B cell (primary cell): ENCODE measurements at regions not wholly inside any gene's neighbourhood (a gene's known extent, or its start where the extent isn't known, plus 50 kb on each side); places are given as distances from the start of the nearest gene placed in this dataset.

Source experiments
- ATAC-seq: fragments of 200-7000 bp; cut with Tn5 transposase; one replicate; pipeline ENCODE4 v1.10.0; 2021; ENCODE audit warnings: low read depth, mild to moderate bottlenecking, moderate number of reproducible peaks, moderate library complexity
- CTCF ChIA-PET: fragments of 350-600 bp; sonication (Branson Sonifier 250); formaldehyde crosslinking; loops from one replicate; lab custom pipeline; 2021; ENCODE audit warnings: antibody characterized with exemption, inconsistent platforms; lab: Charles Lee
- POLR2A ChIA-PET: fragments of 350-600 bp; sonication (Branson Sonifier 250); formaldehyde crosslinking; loops from one replicate; lab custom pipeline; 2021; ENCODE audit warnings: antibody characterized with exemption; lab: Charles Lee
- DNase-seq: peaks from one replicate; pipeline ENCODE4 v3.0.0; 2013
- H2AFZ ChIP-seq: 2 replicates; pipeline ENCODE4 v1.6.1; 2012; ENCODE audit warnings: mild to moderate bottlenecking, low read depth, low read length; ENCODE audit not compliant: insufficient read depth, poor library complexity, severe bottlenecking
- H3K27ac ChIP-seq, 2 donors: 1 replicate in 1 of 2; 2 replicates in 1 of 2; pipeline ENCODE4 v1.5.1; 2012 to 2013; ENCODE audit warnings: low read length in 2 of 2, mild to moderate bottlenecking in 2 of 2, moderate library complexity in 1 of 2
- H3K27me3 ChIP-seq, 4 experiments: fragments of 200-600 bp in 1 of 4; sonication (generic) in 1 of 4; replicated peaks in 1 of 4; 1 replicate in 2 of 4; 2 replicates in 2 of 4; pipeline versions ENCODE4 v1.6.1 to v1.7.0; 2013 to 2016; ENCODE audit warnings: low read length in 3 of 4, mild to moderate bottlenecking in 2 of 4, mixed read lengths in 1 of 4, moderate library complexity in 1 of 4; ENCODE audit not compliant: insufficient read depth in 4 of 4, control insufficient read depth in 3 of 4; ENCODE audit errors: control extremely low read depth in 1 of 4
- H3K36me3 ChIP-seq, 2 experiments: replicated peaks in 1 of 2; 1 replicate in 1 of 2; 2 replicates in 1 of 2; pipeline versions ENCODE4 v1.6.1 to v1.7.1; 2013; ENCODE audit warnings: low read length in 1 of 2; ENCODE audit not compliant: insufficient read depth in 2 of 2, control insufficient read depth in 1 of 2; ENCODE audit errors: control extremely low read depth in 1 of 2, extremely low read depth in 1 of 2
- H3K4me1 ChIP-seq, 2 donors: fragments of 200-600 bp in 1 of 2; sonication (generic) in 1 of 2; 1 replicate in 1 of 2; 2 replicates in 1 of 2; pipeline versions ENCODE4 v1.5.1 to v1.6.1; 2013 to 2017; ENCODE audit warnings: low read length in 2 of 2; ENCODE audit not compliant: control insufficient read depth in 2 of 2, insufficient read depth in 2 of 2
- H3K4me2 ChIP-seq: replicated peaks from 2 replicates; pipeline ENCODE3; 2012; ENCODE audit warnings: mild to moderate bottlenecking, low read depth, low read length; ENCODE audit not compliant: poor library complexity, severe bottlenecking
- H3K4me3 ChIP-seq, 5 experiments: fragments of 200-600 bp in 1 of 5; sonication (generic) in 1 of 5; 1 replicate in 3 of 5; 2 replicates in 2 of 5; pipeline versions ENCODE4 v1.5.1 to v1.7.0; 2011 to 2016; ENCODE audit warnings: low read length in 4 of 5, mild to moderate bottlenecking in 4 of 5, low read depth in 2 of 5, control low read depth in 1 of 5, moderate library complexity in 1 of 5; ENCODE audit not compliant: insufficient read depth in 1 of 5; ENCODE audit errors: control extremely low read depth in 1 of 5, extremely low read depth in 1 of 5
- H3K79me2 ChIP-seq: fragments of 200-600 bp; sonication (generic); one replicate; pipeline ENCODE4 v1.6.0; 2016; ENCODE audit warnings: low read length; ENCODE audit not compliant: control insufficient read depth, insufficient read depth
- H3K9ac ChIP-seq: fragments of 200-600 bp; sonication (generic); 2 replicates; pipeline ENCODE4 v1.6.1; 2017; ENCODE audit warnings: mild to moderate bottlenecking, low read length, moderate library complexity
- H3K9me3 ChIP-seq, 3 donors: one replicate each; pipeline versions ENCODE4 v1.6.1 to v1.7.1; 2013; ENCODE audit warnings: low read length in 2 of 3; ENCODE audit not compliant: control insufficient read depth in 2 of 3, insufficient read depth in 1 of 3; ENCODE audit errors: control extremely low read depth in 1 of 3
- H4K20me1 ChIP-seq: 2 replicates; pipeline ENCODE4 v1.6.0; 2012; ENCODE audit warnings: mild to moderate bottlenecking, low read length; ENCODE audit not compliant: insufficient read depth, control insufficient read depth, poor library complexity, severe bottlenecking
- H3K27ac Mint-ChIP-seq: one replicate; pipeline ENCODE4 v1.8.0; 2021; ENCODE audit warnings: mixed read lengths
- H3K27me3 Mint-ChIP-seq: one replicate; pipeline ENCODE4 v1.8.0; 2021; ENCODE audit warnings: mixed read lengths
- H3K4me1 Mint-ChIP-seq: one replicate; pipeline ENCODE4 v1.8.0; 2021; ENCODE audit warnings: mixed read lengths
- H3K4me3 Mint-ChIP-seq: one replicate; pipeline ENCODE4 v1.8.0; 2021; ENCODE audit warnings: mixed read lengths
- H3K9me3 Mint-ChIP-seq: one replicate; pipeline ENCODE4 v1.8.0; 2022; ENCODE audit warnings: mixed read lengths; ENCODE audit not compliant: insufficient read depth
- EZH2 ChIP-seq: IDR thresholded peaks from 2 replicates; pipeline ENCODE4 v1.6.1; 2012; ENCODE audit warnings: borderline replicate concordance, low read depth, mild to moderate bottlenecking, moderate library complexity, low read length; ENCODE audit not compliant: insufficient read depth, poor library complexity, severe bottlenecking
- WGBS: methylation state at CpG from one replicate; pipeline ENCODE4 v1.1.5; 2013; ENCODE audit warnings: missing lambda C conversion rate; ENCODE audit not compliant: insufficient coverage; 5-methylcytosine and 5-hydroxymethylcytosine counted together
- intact Hi-C: fragments of 100-400 bp; cut with micrococcal nuclease; formaldehyde crosslinking; loops from one replicate; pipeline ENCODE4 v1.10.0; 2022
- TF ChIP-seq, protein P1 (sequence below): fragments of 200-600 bp; IDR thresholded peaks from one replicate; pipeline ENCODE4 v1.8.0; 2022; ENCODE audit warnings: antibody characterized with exemption, mild to moderate bottlenecking

DNA sequence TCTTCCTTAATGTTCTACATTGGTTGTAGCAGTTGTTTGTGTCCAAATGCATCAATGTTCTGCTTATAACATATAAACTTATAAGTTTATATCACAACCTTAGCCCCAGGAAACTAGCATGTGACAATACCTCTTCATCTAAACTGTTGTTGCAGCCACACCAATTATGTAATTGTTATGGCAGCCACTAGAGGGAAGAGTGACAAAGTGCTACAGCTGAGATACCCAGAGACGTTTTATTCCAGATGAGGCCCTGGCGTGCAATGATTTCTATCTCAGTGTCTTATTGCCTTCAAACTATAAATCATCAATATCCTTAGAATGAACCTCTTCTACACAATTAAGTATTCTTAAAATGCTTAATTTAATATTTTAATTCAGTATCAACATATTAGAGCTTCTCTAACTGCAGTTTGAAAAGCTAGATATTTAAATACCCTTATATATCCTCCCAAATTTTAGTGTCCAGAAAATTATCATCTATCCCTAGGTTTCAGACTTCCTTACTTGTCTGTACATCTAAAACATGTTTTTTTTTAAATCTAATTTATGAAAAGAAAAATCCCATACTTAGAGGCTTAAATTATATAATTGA lies 171.6 kb downstream of the PCDH10 start:
- no peak overlapping the region for H3K4me2 ChIP-seq
- Mint-ChIP-seq H3K9me3 (no peaks in the 10 kb centered on the region), H3K27ac (no peak overlapping the region), H3K27me3 (no peaks in the 10 kb centered on the region), H3K4me3 (no peak overlapping the region), H3K4me1 (no peaks in the 10 kb centered on the region)
- intact Hi-C loops = no loop called here
- ChIA-PET CTCF (no interaction called here), POLR2A (no interaction called here)
- no peak overlapping the region for H3K9ac ChIP-seq
- WGBS = 0% methylated on average over 1 of the region's 2 CpGs
- H2AFZ ChIP-seq = no peak overlapping the region
- no peak overlapping the region for H3K27ac ChIP-seq
- DNase-seq (peak; percentile 1), ATAC-seq (no peak)
- no peaks in the 10 kb centered on the region for H3K4me1 ChIP-seq
- H3K4me3 ChIP-seq = no peak overlapping the region
- no peaks in the 10 kb centered on the region for H3K36me3 ChIP-seq
- TF ChIP-seq, protein P1, sequence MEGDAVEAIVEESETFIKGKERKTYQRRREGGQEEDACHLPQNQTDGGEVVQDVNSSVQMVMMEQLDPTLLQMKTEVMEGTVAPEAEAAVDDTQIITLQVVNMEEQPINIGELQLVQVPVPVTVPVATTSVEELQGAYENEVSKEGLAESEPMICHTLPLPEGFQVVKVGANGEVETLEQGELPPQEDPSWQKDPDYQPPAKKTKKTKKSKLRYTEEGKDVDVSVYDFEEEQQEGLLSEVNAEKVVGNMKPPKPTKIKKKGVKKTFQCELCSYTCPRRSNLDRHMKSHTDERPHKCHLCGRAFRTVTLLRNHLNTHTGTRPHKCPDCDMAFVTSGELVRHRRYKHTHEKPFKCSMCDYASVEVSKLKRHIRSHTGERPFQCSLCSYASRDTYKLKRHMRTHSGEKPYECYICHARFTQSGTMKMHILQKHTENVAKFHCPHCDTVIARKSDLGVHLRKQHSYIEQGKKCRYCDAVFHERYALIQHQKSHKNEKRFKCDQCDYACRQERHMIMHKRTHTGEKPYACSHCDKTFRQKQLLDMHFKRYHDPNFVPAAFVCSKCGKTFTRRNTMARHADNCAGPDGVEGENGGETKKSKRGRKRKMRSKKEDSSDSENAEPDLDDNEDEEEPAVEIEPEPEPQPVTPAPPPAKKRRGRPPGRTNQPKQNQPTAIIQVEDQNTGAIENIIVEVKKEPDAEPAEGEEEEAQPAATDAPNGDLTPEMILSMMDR = peak; percentile 35
- no peak for TF ChIP-seq EZH2
- H4K20me1 ChIP-seq = no peaks in the 10 kb centered on the region
- no peaks in the 10 kb centered on the region for H3K27me3 ChIP-seq
- H3K9me3 ChIP-seq = no peaks in the 10 kb centered on the region
- no peaks in the 10 kb centered on the region for H3K79me2 ChIP-seq

DNA sequence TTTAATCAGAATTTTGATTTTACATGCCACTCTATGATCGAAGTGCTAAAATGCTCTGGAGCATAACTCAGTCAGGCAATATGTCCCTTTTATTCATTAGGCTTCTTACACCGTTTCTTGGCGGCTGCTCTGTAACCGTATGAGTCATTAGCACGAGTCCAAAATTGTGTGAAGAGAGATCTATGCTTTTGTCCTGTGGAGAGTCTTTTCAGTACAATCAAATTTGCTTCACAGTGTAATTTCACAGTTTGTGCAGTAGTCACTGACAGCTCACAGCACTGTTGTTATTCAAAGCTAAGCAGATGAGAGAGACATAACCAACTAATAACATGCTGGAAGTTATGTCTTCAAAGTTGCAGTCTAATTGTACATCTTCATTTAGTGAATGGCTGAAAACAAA lies 167.8 kb downstream of the PCDH10 start:
- no peak overlapping the region for H3K4me3 Mint-ChIP-seq
- no peaks in the 10 kb centered on the region for H3K27me3 Mint-ChIP-seq
- no peak overlapping the region for H2AFZ ChIP-seq
- H3K27me3 ChIP-seq = no peaks in the 10 kb centered on the region
- intact Hi-C loops = no loop called here
- no peak for DNase-seq
- H3K4me3 ChIP-seq = no peak overlapping the region
- no peaks in the 10 kb centered on the region for H4K20me1 ChIP-seq
- TF ChIP-seq, protein P1 = no peak
- no peak for TF ChIP-seq EZH2
- H3K36me3 ChIP-seq = no peaks in the 10 kb centered on the region
- no peaks in the 10 kb centered on the region for H3K9me3 Mint-ChIP-seq
- no peak for ATAC-seq
- H3K4me2 ChIP-seq = no peak overlapping the region
- ChIA-PET POLR2A (no interaction called here), CTCF (no interaction called here)
- H3K4me1 Mint-ChIP-seq = no peaks in the 10 kb centered on the region
- H3K27ac ChIP-seq = no peak overlapping the region
- no peak overlapping the region for H3K27ac Mint-ChIP-seq
- no peak overlapping the region for H3K9ac ChIP-seq
- no peaks in the 10 kb centered on the region for H3K4me1 ChIP-seq
- no CpG with 5 or more reads among the region's 5 CpGs for WGBS
- no peaks in the 10 kb centered on the region for H3K79me2 ChIP-seq
- H3K9me3 ChIP-seq = no peaks in the 10 kb centered on the region
